ENCODE measurements at regions not wholly inside any gene's neighbourhood (a gene's known extent, or its start where the extent isn't known, plus 50 kb on each side); places are given as distances from the start of the nearest gene placed in this dataset.
"Not testable (repeated sequence)": the region's sequence is repeated elsewhere in the genome, so short reads cannot be mapped to it uniquely, and the experiment has no call there.

GRCh38 chr14:44736326-44736725, 225.4 kb downstream of the KLHL28 start:
- Histone ChIP-seq H3K4me3 (ENCODE audit: insufficient read depth, low read length) (no peak overlapping the region), H3K79me2 (ENCODE audit: insufficient read depth, low read length) (no peaks in the 10 kb centered on the region), H3K36me3 (ENCODE audit: insufficient read depth, low read length) (no peaks in the 10 kb centered on the region), H3K9me3 (ENCODE audit: low read depth, low read length) (no peaks in the 10 kb centered on the region), H3K4me1 (ENCODE audit: insufficient read depth, low read length) (no peaks in the 10 kb centered on the region), H3K4me2 (ENCODE audit: insufficient read depth, low read length) (no peak overlapping the region), H3K27ac (ENCODE audit: low read depth, low read length) (no peak overlapping the region), H3K27me3 (ENCODE audit: insufficient read depth, low read length) (no peaks in the 10 kb centered on the region), H4K20me1 (ENCODE audit: insufficient read depth, low read length) (no peaks in the 10 kb centered on the region), H2AFZ (ENCODE audit: low read length) (no peak overlapping the region)
- TF ChIP-seq CTCF (IDR thresholded peaks at IDR 0.05; ENCODE audit: extremely low read depth, low read depth, low read length), result no peak
- DNase-seq (ENCODE audit: insufficient read length, low spot score, missing footprints), result no peak

GRCh38 chr14:44732144-44732543, 225.1 kb upstream of the FSCB start:
- no peak overlapping the region for H3K4me3 ChIP-seq (ENCODE audit: insufficient read depth, low read length)
- no peak overlapping the region for H3K4me2 ChIP-seq (ENCODE audit: insufficient read depth, low read length)
- H3K27me3 ChIP-seq (ENCODE audit: insufficient read depth, low read length), result no peaks in the 10 kb centered on the region
- H4K20me1 ChIP-seq (ENCODE audit: insufficient read depth, low read length), result no peaks in the 10 kb centered on the region
- TF ChIP-seq CTCF (IDR thresholded peaks at IDR 0.05; ENCODE audit: extremely low read depth, low read depth, low read length), result no peak
- H3K9me3 ChIP-seq (ENCODE audit: low read depth, low read length), result no peaks in the 10 kb centered on the region
- no peaks in the 10 kb centered on the region for H3K4me1 ChIP-seq (ENCODE audit: insufficient read depth, low read length)
- no peak overlapping the region for H3K27ac ChIP-seq (ENCODE audit: low read depth, low read length)
- H2AFZ ChIP-seq (ENCODE audit: low read length), result no peak overlapping the region
- no peak for DNase-seq (ENCODE audit: insufficient read length, low spot score, missing footprints)
- no peaks in the 10 kb centered on the region for H3K36me3 ChIP-seq (ENCODE audit: insufficient read depth, low read length)
- H3K79me2 ChIP-seq (ENCODE audit: insufficient read depth, low read length), result no peaks in the 10 kb centered on the region

GRCh38 chr14:44730860-44731259, 223.8 kb upstream of the FSCB start:
- no peak for DNase-seq (ENCODE audit: insufficient read length, low spot score, missing footprints)
- Histone ChIP-seq H3K4me2 (ENCODE audit: insufficient read depth, low read length) (no peak overlapping the region), H3K79me2 (ENCODE audit: insufficient read depth, low read length) (no peaks in the 10 kb centered on the region), H3K27ac (ENCODE audit: low read depth, low read length) (no peak overlapping the region), H4K20me1 (ENCODE audit: insufficient read depth, low read length) (no peaks in the 10 kb centered on the region), H3K27me3 (ENCODE audit: insufficient read depth, low read length) (no peaks in the 10 kb centered on the region), H3K9me3 (ENCODE audit: low read depth, low read length) (no peaks in the 10 kb centered on the region), H2AFZ (ENCODE audit: low read length) (no peak overlapping the region), H3K36me3 (ENCODE audit: insufficient read depth, low read length) (no peaks in the 10 kb centered on the region), H3K4me1 (ENCODE audit: insufficient read depth, low read length) (no peaks in the 10 kb centered on the region), H3K4me3 (ENCODE audit: insufficient read depth, low read length) (no peak overlapping the region)
- no peak for TF ChIP-seq CTCF (IDR thresholded peaks at IDR 0.05; ENCODE audit: extremely low read depth, low read depth, low read length)

- not testable (repeated sequence) for H4K20me1 ChIP-seq (ENCODE audit: insufficient read depth, low read length); H3K4me3 ChIP-seq (ENCODE audit: insufficient read depth, low read length); H3K27ac ChIP-seq (ENCODE audit: low read depth, low read length); H3K9me3 ChIP-seq (ENCODE audit: low read depth, low read length); H3K4me1 ChIP-seq (ENCODE audit: insufficient read depth, low read length); H3K27me3 ChIP-seq (ENCODE audit: insufficient read depth, low read length); H3K36me3 ChIP-seq (ENCODE audit: insufficient read depth, low read length); H3K4me2 ChIP-seq (ENCODE audit: insufficient read depth, low read length); H2AFZ ChIP-seq (ENCODE audit: low read length); DNase-seq (ENCODE audit: insufficient read length, low spot score, missing footprints); H3K79me2 ChIP-seq (ENCODE audit: insufficient read depth, low read length)
These were observed 214.3 kb upstream of the FSCB start for GRCh38 chr14:44721395-44721794.

GRCh38 chr14:44720707-44721106, 213.6 kb upstream of the FSCB start:
- H3K4me3 ChIP-seq (ENCODE audit: insufficient read depth, low read length), result no peak overlapping the region

More at GRCh38 chr14:44720707-44721106, 213.6 kb upstream of the FSCB start:
- Histone ChIP-seq H2AFZ (ENCODE audit: low read length) (no peak overlapping the region), H3K4me1 (ENCODE audit: insufficient read depth, low read length) (no peaks in the 10 kb centered on the region), H3K27me3 (ENCODE audit: insufficient read depth, low read length) (no peaks in the 10 kb centered on the region), H3K4me2 (ENCODE audit: insufficient read depth, low read length) (no peak overlapping the region), H3K9me3 (ENCODE audit: low read depth, low read length) (no peaks in the 10 kb centered on the region), H4K20me1 (ENCODE audit: insufficient read depth, low read length) (no peaks in the 10 kb centered on the region), H3K27ac (ENCODE audit: low read depth, low read length) (no peak overlapping the region), H3K79me2 (ENCODE audit: insufficient read depth, low read length) (no peaks in the 10 kb centered on the region), H3K36me3 (ENCODE audit: insufficient read depth, low read length) (no peaks in the 10 kb centered on the region)
- no peak for TF ChIP-seq CTCF (IDR thresholded peaks at IDR 0.05; ENCODE audit: extremely low read depth, low read depth, low read length)
- DNase-seq (ENCODE audit: insufficient read length, low spot score, missing footprints), result no peak

Measured in osteoblast (primary cell).